SU-DHL-6 (cell line): ENCODE measurements at regions not wholly inside any gene's neighbourhood (a gene's known extent, or its start where the extent isn't known, plus 50 kb on each side); places are given as distances from the start of the nearest gene placed in this dataset.

ENCODE experiments used
- H2AFZ ChIP-seq: fragments of 200-600 bp; sonication (generic); 2 replicates; pipeline ENCODE4 v1.6.1; 2014; ENCODE audit warnings: low read depth, mild to moderate bottlenecking, moderate library complexity, mixed read lengths, antibody characterized with exemption, low read length; ENCODE audit not compliant: severe bottlenecking
- H3F3A ChIP-seq: fragments of 200-600 bp; shearing (Covaris generic); 2 replicates; pipeline ENCODE4 v1.6.0; 2016; ENCODE audit warnings: antibody characterized with exemption, mild to moderate bottlenecking; ENCODE audit not compliant: insufficient read depth
- H3K27ac ChIP-seq: fragments of 200-600 bp; sonication (generic); 2 replicates; pipeline ENCODE4 v1.5.1; 2016; ENCODE audit warnings: low read depth, mild to moderate bottlenecking, low read length, moderate library complexity, mixed read lengths
- H3K27me3 ChIP-seq: fragments of 200-600 bp; sonication (generic), shearing (Covaris generic); 2 replicates; pipeline ENCODE4 v1.6.0; 2014; ENCODE audit warnings: mild to moderate bottlenecking, low read length
- H3K36me3 ChIP-seq: fragments of 200-600 bp; sonication (generic); 2 replicates; pipeline ENCODE4 v1.6.1; 2014; ENCODE audit warnings: mild to moderate bottlenecking, low read length, mixed read lengths
- H3K4me2 ChIP-seq: fragments of 300-600, 200-600 bp; shearing (Covaris generic), sonication (generic); 2 replicates; pipeline ENCODE4 v1.6.0; 2014; ENCODE audit warnings: low read length, low read depth, mild to moderate bottlenecking; ENCODE audit not compliant: poor library complexity, severe bottlenecking
- H3K4me3 ChIP-seq: fragments of 200-600 bp; sonication (generic); 2 replicates; pipeline ENCODE4 v1.5.1; 2014; ENCODE audit warnings: antibody characterized with exemption, low read length, mild to moderate bottlenecking, mixed read lengths; ENCODE audit not compliant: insufficient read depth, poor library complexity, severe bottlenecking
- H3K79me2 ChIP-seq: fragments of 200-600 bp; sonication (generic); 2 replicates; pipeline ENCODE4 v1.6.1; 2014; ENCODE audit warnings: mild to moderate bottlenecking, low read length, moderate library complexity; ENCODE audit not compliant: insufficient read depth
- H3K9ac ChIP-seq: fragments of 200-600 bp; sonication (generic); 2 replicates; pipeline ENCODE4 v1.7.0; 2014; ENCODE audit warnings: mild to moderate bottlenecking, low read length
- H3K9me2 ChIP-seq: fragments of 200-600 bp; sonication (generic); replicated peaks from 2 replicates; pipeline ENCODE4 v1.6.1; 2014; ENCODE audit warnings: low read length; ENCODE audit not compliant: insufficient read depth
- H3K9me3 ChIP-seq: fragments of 200-600 bp; sonication (generic); 2 replicates; pipeline ENCODE4 v1.6.1; 2014; ENCODE audit warnings: low read length, mixed read lengths; ENCODE audit not compliant: insufficient read depth
- H4K20me1 ChIP-seq: fragments of 200-600 bp; sonication (generic); 2 replicates; pipeline ENCODE4 v1.6.1; 2014; ENCODE audit warnings: low read depth, mild to moderate bottlenecking, antibody characterized with exemption, low read length, moderate library complexity, mixed read lengths
- CTCF ChIP-seq: fragments of 200-600 bp; sonication (generic); IDR thresholded peaks from one replicate; pipeline ENCODE4 v1.5.1; 2017; ENCODE audit warnings: antibody characterized with exemption, mild to moderate bottlenecking, low read length, moderate library complexity; ENCODE audit not compliant: insufficient read depth, poor library complexity, severe bottlenecking
- EZH2phosphoT487 ChIP-seq: fragments of 200-600 bp; sonication (generic), shearing (Covaris generic); conservative IDR thresholded peaks from 2 replicates; pipeline ENCODE4 v1.6.1; 2018; ENCODE audit warnings: mild to moderate bottlenecking, antibody characterized with exemption, low read length, moderate library complexity, mixed read lengths

GRCh38 chr15:97210277-97210676 lies 750.2 kb upstream of the ARRDC4 start:
- no peaks in the 10 kb centered on the region for H3K27me3 ChIP-seq

GRCh38 chr15:97215629-97216028 lies 744.9 kb upstream of the ARRDC4 start:
- Histone ChIP-seq H3K9me3 (no peaks in the 10 kb centered on the region), H3K36me3 (no peaks in the 10 kb centered on the region), H4K20me1 (no peaks in the 10 kb centered on the region), H3K9ac (no peak overlapping the region), H3K27ac (no peak overlapping the region), H3K79me2 (no peaks in the 10 kb centered on the region), H3F3A (no peaks in the 10 kb centered on the region), H3K4me2 (no peak overlapping the region), H2AFZ (no peak overlapping the region), H3K9me2 (no peaks in the 10 kb centered on the region), H3K27me3 (no peaks in the 10 kb centered on the region), H3K4me3 (no peak overlapping the region)
- TF ChIP-seq CTCF (no peak), EZH2phosphoT487 (no peak)

More at GRCh38 chr15:97210277-97210676, 750.2 kb upstream of the ARRDC4 start:
- no peak overlapping the region for H3K4me3 ChIP-seq
- H3K4me2 ChIP-seq = no peak overlapping the region
- H3F3A ChIP-seq = no peaks in the 10 kb centered on the region
- TF ChIP-seq CTCF = no peak
- TF ChIP-seq EZH2phosphoT487 = no peak
- no peaks in the 10 kb centered on the region for H3K9me3 ChIP-seq
- no peaks in the 10 kb centered on the region for H3K79me2 ChIP-seq
- no peaks in the 10 kb centered on the region for H3K36me3 ChIP-seq
- H2AFZ ChIP-seq = no peak overlapping the region
- no peaks in the 10 kb centered on the region for H4K20me1 ChIP-seq
- no peaks in the 10 kb centered on the region for H3K9me2 ChIP-seq
- no peak overlapping the region for H3K27ac ChIP-seq
- H3K9ac ChIP-seq = no peak overlapping the region

- Histone ChIP-seq H3K79me2 (no peaks in the 10 kb centered on the region), H3K9me3 (no peaks in the 10 kb centered on the region), H3K4me3 (no peak overlapping the region), H2AFZ (no peak overlapping the region), H3K27me3 (no peaks in the 10 kb centered on the region), H3K27ac (no peak overlapping the region), H3K4me2 (no peak overlapping the region), H3F3A (no peaks in the 10 kb centered on the region), H3K9ac (no peak overlapping the region), H4K20me1 (no peaks in the 10 kb centered on the region), H3K36me3 (no peaks in the 10 kb centered on the region), H3K9me2 (no peaks in the 10 kb centered on the region)
- TF ChIP-seq EZH2phosphoT487 (no peak), CTCF (no peak)
Measured at GRCh38 chr15:97224191-97224641, 736.3 kb upstream of the ARRDC4 start.
